Kidney epithelial cell (primary cell): ENCODE measurements at regions not wholly inside any gene's neighbourhood (a gene's known extent, or its start where the extent isn't known, plus 50 kb on each side); places are given as distances from the start of the nearest gene placed in this dataset.

ENCODE experiments used
- DNase-seq: peaks from one replicate; pipeline ENCODE4 v3.0.0-alpha.2; 2010; ENCODE audit warnings: low read depth
- H3K27me3 ChIP-seq: 2 replicates; pipeline ENCODE4 v1.6.0; 2011; ENCODE audit warnings: low read length; ENCODE audit not compliant: control insufficient read depth, insufficient read depth
- H3K36me3 ChIP-seq: 2 replicates; pipeline ENCODE4 v1.5.1; 2011; ENCODE audit warnings: low read length; ENCODE audit not compliant: control insufficient read depth, insufficient read depth
- H3K4me3 ChIP-seq: 2 replicates; pipeline ENCODE4 v1.5.1; 2011; ENCODE audit warnings: low read depth, mild to moderate bottlenecking, control low read depth, low read length
- CTCF ChIP-seq: IDR thresholded peaks from 2 replicates; pipeline ENCODE4 v1.5.1; 2011; ENCODE audit warnings: mild to moderate bottlenecking, moderate library complexity, low read length, control low read depth, inconsistent platforms; ENCODE audit not compliant: insufficient read depth, poor library complexity, severe bottlenecking

GRCh38 chrX:10034740-10035260 lies 67.6 kb downstream of the CLDN34 start:
- Histone ChIP-seq H3K36me3 (no peaks in the 10 kb centered on the region), H3K27me3 (no peaks in the 10 kb centered on the region), H3K4me3 (no peak overlapping the region)
- no peak for TF ChIP-seq CTCF
- no peak for DNase-seq

GRCh38 chrX:10038585-10038984 lies 71.4 kb downstream of the CLDN34 start:
- H3K36me3 ChIP-seq, result no peaks in the 10 kb centered on the region
- no peaks in the 10 kb centered on the region for H3K27me3 ChIP-seq
- no peak for TF ChIP-seq CTCF

GRCh38 chrX:10039821-10040793 lies 72.9 kb downstream of the CLDN34 start:
- Histone ChIP-seq H3K27me3 (no peaks in the 10 kb centered on the region), H3K36me3 (no peaks in the 10 kb centered on the region), H3K4me3 (no peak overlapping the region)
- no peak for TF ChIP-seq CTCF
- peak; percentile 19 for DNase-seq

More at GRCh38 chrX:10038585-10038984, 71.4 kb downstream of the CLDN34 start:
- DNase-seq, result no peak
- no peak overlapping the region for H3K4me3 ChIP-seq

GRCh38 chrX:10040961-10041360 lies 73.8 kb downstream of the CLDN34 start:
- TF ChIP-seq CTCF, result no peak
- DNase-seq, result no peak
- Histone ChIP-seq H3K36me3 (no peaks in the 10 kb centered on the region), H3K27me3 (no peaks in the 10 kb centered on the region), H3K4me3 (no peak overlapping the region)

GRCh38 chrX:10041383-10041782 lies 74.2 kb downstream of the CLDN34 start:
- no peaks in the 10 kb centered on the region for H3K27me3 ChIP-seq
- H3K36me3 ChIP-seq, result no peaks in the 10 kb centered on the region
- DNase-seq, result peak; percentile 45
- no peak overlapping the region for H3K4me3 ChIP-seq
- no peak for TF ChIP-seq CTCF
